Caco-2 (cell line): ENCODE measurements at regions not wholly inside any gene's neighbourhood (a gene's known extent, or its start where the extent isn't known, plus 50 kb on each side); places are given as distances from the start of the nearest gene placed in this dataset.

Source experiments
- BruUV-seq: library from RNA; stranded (reverse); fragments of 400-500 nt; replicated peaks from 2 replicates; lab custom pipeline; 2021; lab: Mats Ljungman, UMichigan
- CTCF ChIA-PET: fragments of 300-600 bp; sonication (Branson Sonifier 250); formaldehyde crosslinking; loops from one replicate; lab custom pipeline; 2022; ENCODE audit warnings: antibody characterized with exemption; lab: Charles Lee
- POLR2A ChIA-PET: fragments of 300-600 bp; sonication (Branson Sonifier 250); formaldehyde crosslinking; loops from one replicate; lab custom pipeline; 2022; ENCODE audit warnings: antibody characterized with exemption; lab: Charles Lee
- DNase-seq, 2 experiments: peaks; one replicate each; pipeline versions ENCODE4 v3.0.0 to v3.0.0-alpha.2; 2020 to 2022
- H3K27me3 ChIP-seq: replicated peaks from 2 replicates; pipeline ENCODE4 v1.6.0; 2011; ENCODE audit warnings: low read length; ENCODE audit not compliant: control insufficient read depth, insufficient read depth
- H3K36me3 ChIP-seq: 2 replicates; pipeline ENCODE4 v1.5.1; 2011; ENCODE audit warnings: low read length; ENCODE audit not compliant: control insufficient read depth, insufficient read depth
- H3K4me1 ChIP-seq: fragments of 250-450 bp; sonication (Bioruptor Pico); 2 replicates; pipeline ENCODE4 v1.5.1; 2020; ENCODE audit warnings: mild to moderate bottlenecking
- H3K4me3 ChIP-seq: 2 replicates; pipeline ENCODE4 v1.5.1; 2011; ENCODE audit warnings: low read depth, mild to moderate bottlenecking, control low read depth, low read length
- H3K9me3 ChIP-seq: fragments of 250-450 bp; sonication (Bioruptor Pico); 2 replicates; pipeline ENCODE4 v1.5.1; 2020; ENCODE audit warnings: mild to moderate bottlenecking, moderate library complexity
- H3K27ac Mint-ChIP-seq: one replicate; pipeline ENCODE4 v1.8.0; 2022; ENCODE audit warnings: mixed read lengths; ENCODE audit not compliant: unreplicated experiment
- H3K27me3 Mint-ChIP-seq: one replicate; pipeline ENCODE4 v1.8.0; 2022; ENCODE audit warnings: mixed read lengths; ENCODE audit not compliant: insufficient read depth, unreplicated experiment
- H3K36me3 Mint-ChIP-seq: one replicate; pipeline ENCODE4 v1.8.0; 2022; ENCODE audit warnings: mild to moderate bottlenecking, mixed read lengths; ENCODE audit not compliant: insufficient read depth, unreplicated experiment
- H3K4me1 Mint-ChIP-seq: one replicate; pipeline ENCODE4 v1.8.0; 2022; ENCODE audit warnings: low read depth, mixed read lengths; ENCODE audit not compliant: unreplicated experiment
- H3K4me3 Mint-ChIP-seq: one replicate; pipeline ENCODE4 v1.8.0; 2022; ENCODE audit warnings: mild to moderate bottlenecking, moderate library complexity, mixed read lengths; ENCODE audit not compliant: unreplicated experiment
- H3K9me3 Mint-ChIP-seq: one replicate; pipeline ENCODE4 v1.8.0; 2022; ENCODE audit warnings: mixed read lengths; ENCODE audit not compliant: unreplicated experiment
- intact Hi-C: fragments of 100-400 bp; cut with micrococcal nuclease; formaldehyde crosslinking; loops from one replicate; pipeline ENCODE4 v1.10.0; 2022; ENCODE audit not compliant: unreplicated experiment
- TF ChIP-seq, protein P1 (sequence below), 2 experiments: fragments of 200-600 bp in 1 of 2; IDR thresholded peaks; 1 replicate in 1 of 2; 2 replicates in 1 of 2; pipeline versions ENCODE4 v1.5.1 to v1.8.0; 2011 to 2022; ENCODE audit warnings: antibody characterized with exemption in 1 of 2, control low read depth in 1 of 2, inconsistent platforms in 1 of 2, low read depth in 1 of 2, low read length in 1 of 2, mild to moderate bottlenecking in 1 of 2, moderate library complexity in 1 of 2; ENCODE audit not compliant: insufficient read depth in 1 of 2, severe bottlenecking in 1 of 2, unreplicated experiment in 1 of 2

DNA sequence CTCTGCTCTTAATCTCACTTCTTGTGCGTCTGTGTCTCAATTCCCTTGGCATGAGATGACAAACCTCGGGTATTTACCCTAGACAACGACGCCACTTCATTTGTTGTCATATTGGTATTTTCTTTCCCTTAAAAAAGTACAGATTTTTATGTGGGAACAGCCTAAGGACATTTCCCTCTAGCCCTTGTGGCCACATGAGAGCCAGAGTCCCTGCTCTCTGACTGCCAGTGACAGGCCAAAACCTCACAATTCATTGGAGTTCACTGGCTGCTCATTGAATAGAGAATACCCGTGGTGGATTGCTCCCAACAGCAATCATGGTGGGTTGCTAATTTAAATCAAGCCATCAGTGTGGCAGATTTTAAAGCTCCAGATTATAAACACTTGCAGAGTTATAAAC lies 191.3 kb upstream of the FAM3C start:
- Histone ChIP-seq H3K27me3 (no peaks in the 10 kb centered on the region), H3K4me1 (no peaks in the 10 kb centered on the region), H3K4me3 (no peak overlapping the region), H3K9me3 (no peaks in the 10 kb centered on the region), H3K36me3 (no peaks in the 10 kb centered on the region)
- ChIA-PET POLR2A (no interaction called here), CTCF (no interaction called here)
- H3K4me1 Mint-ChIP-seq: no peaks in the 10 kb centered on the region
- no peaks in the 10 kb centered on the region for H3K36me3 Mint-ChIP-seq
- H3K27me3 Mint-ChIP-seq: peaks cover 5% of the 10 kb centered on the region
- intact Hi-C loops: no loop called here
- no peaks in the 10 kb centered on the region for H3K9me3 Mint-ChIP-seq
- no peak for DNase-seq
- H3K27ac Mint-ChIP-seq: no peak overlapping the region
- no TSS peak for BruUV-seq
- TF ChIP-seq, protein P1, sequence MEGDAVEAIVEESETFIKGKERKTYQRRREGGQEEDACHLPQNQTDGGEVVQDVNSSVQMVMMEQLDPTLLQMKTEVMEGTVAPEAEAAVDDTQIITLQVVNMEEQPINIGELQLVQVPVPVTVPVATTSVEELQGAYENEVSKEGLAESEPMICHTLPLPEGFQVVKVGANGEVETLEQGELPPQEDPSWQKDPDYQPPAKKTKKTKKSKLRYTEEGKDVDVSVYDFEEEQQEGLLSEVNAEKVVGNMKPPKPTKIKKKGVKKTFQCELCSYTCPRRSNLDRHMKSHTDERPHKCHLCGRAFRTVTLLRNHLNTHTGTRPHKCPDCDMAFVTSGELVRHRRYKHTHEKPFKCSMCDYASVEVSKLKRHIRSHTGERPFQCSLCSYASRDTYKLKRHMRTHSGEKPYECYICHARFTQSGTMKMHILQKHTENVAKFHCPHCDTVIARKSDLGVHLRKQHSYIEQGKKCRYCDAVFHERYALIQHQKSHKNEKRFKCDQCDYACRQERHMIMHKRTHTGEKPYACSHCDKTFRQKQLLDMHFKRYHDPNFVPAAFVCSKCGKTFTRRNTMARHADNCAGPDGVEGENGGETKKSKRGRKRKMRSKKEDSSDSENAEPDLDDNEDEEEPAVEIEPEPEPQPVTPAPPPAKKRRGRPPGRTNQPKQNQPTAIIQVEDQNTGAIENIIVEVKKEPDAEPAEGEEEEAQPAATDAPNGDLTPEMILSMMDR (IDR thresholded peaks at IDR 0.05; ENCODE audit: insufficient read depth in 1 of 2, low read depth in 1 of 2, low read length in 1 of 2, severe bottlenecking in 1 of 2, unreplicated experiment in 1 of 2): no peak
- H3K4me3 Mint-ChIP-seq: no peak overlapping the region

DNA sequence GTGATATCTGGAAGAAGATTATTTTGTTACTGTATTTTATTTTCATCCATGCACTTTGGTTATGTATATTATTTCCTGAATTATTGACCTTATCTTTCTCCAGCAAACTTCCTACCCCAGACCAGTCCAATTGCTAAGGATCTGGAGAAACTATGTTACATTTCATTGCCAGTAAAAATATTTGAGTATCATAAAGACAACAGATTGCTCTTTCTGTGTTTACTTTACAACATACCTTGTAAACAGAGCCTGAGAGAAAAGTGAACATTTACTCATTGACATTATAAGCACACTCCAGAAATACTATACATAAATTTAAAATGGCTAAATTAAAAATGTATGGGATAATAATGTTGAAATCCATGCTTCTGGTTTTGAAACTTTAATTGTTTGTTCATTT lies 186.2 kb upstream of the FAM3C start:
- H3K36me3 ChIP-seq: no peaks in the 10 kb centered on the region
- H3K9me3 Mint-ChIP-seq: no peaks in the 10 kb centered on the region
- H3K27ac Mint-ChIP-seq: no peak overlapping the region
- TF ChIP-seq, protein P1 (IDR thresholded peaks at IDR 0.05; ENCODE audit: insufficient read depth in 1 of 2, low read depth in 1 of 2, low read length in 1 of 2, severe bottlenecking in 1 of 2, unreplicated experiment in 1 of 2): no peak
- H3K27me3 ChIP-seq: no peaks in the 10 kb centered on the region
- ChIA-PET POLR2A (no interaction called here), CTCF (no interaction called here)
- no peaks in the 10 kb centered on the region for H3K4me1 Mint-ChIP-seq
- no peak overlapping the region for H3K4me3 ChIP-seq
- H3K27me3 Mint-ChIP-seq: peaks cover 7% of the 10 kb centered on the region
- H3K4me1 ChIP-seq: no peaks in the 10 kb centered on the region
- no peak overlapping the region for H3K4me3 Mint-ChIP-seq
- intact Hi-C loops: no loop called here
- no TSS peak for BruUV-seq
- no peaks in the 10 kb centered on the region for H3K36me3 Mint-ChIP-seq
- H3K9me3 ChIP-seq: no peaks in the 10 kb centered on the region
- DNase-seq: no peak

DNA sequence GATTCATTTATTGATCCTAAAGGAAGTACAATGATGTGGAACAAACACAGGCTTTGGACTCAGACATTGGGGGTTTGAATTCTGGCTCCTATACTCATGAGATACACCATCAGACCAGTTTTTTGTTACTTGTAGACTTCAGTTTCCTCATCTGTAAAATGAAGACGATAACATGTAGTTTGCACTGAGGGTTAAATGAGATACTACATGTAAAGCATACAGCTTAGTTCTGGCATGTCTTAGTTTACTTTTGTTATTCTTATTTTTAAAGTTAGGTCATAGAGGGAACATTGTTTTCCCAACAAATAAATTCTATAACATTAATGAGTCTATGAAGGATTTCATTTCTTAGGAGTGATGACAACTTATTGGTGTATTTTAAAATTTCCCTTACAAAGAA lies 183.5 kb upstream of the FAM3C start:
- Mint-ChIP-seq H3K36me3 (no peaks in the 10 kb centered on the region), H3K9me3 (no peaks in the 10 kb centered on the region), H3K4me1 (no peaks in the 10 kb centered on the region), H3K4me3 (no peak overlapping the region), H3K27ac (no peak overlapping the region), H3K27me3 (peaks cover 11% of the 10 kb centered on the region)
- DNase-seq: no peak
- H3K27me3 ChIP-seq: no peaks in the 10 kb centered on the region
- no TSS peak for BruUV-seq
- intact Hi-C loops: no loop called here
- H3K36me3 ChIP-seq: no peaks in the 10 kb centered on the region
- ChIA-PET CTCF (interaction anchor here (1.3 kb wide), 1 partner anchor 415 kb away, joined by 3 read pairs; no protein-coding TSS in a partner anchor), POLR2A (no interaction called here)
- TF ChIP-seq, protein P1 (IDR thresholded peaks at IDR 0.05; ENCODE audit: insufficient read depth in 1 of 2, low read depth in 1 of 2, low read length in 1 of 2, severe bottlenecking in 1 of 2, unreplicated experiment in 1 of 2): no peak
- no peaks in the 10 kb centered on the region for H3K9me3 ChIP-seq
- H3K4me1 ChIP-seq: no peaks in the 10 kb centered on the region
- H3K4me3 ChIP-seq: no peak overlapping the region
